HEK293 (cell line): ENCODE measurements at regions not wholly inside any gene's neighbourhood (a gene's known extent, or its start where the extent isn't known, plus 50 kb on each side); places are given as distances from the start of the nearest gene placed in this dataset.

Experiments
- ATF2 ChIP-seq: fragments of 450-650 bp; formaldehyde crosslinking; IDR thresholded peaks from 2 replicates; pipeline ENCODE4 v1.5.1; 2016; ENCODE audit warnings: missing biosample characterization, missing genetic modification characterization, low read depth
- CTCF ChIP-seq: fragments of 450-650 bp; formaldehyde crosslinking; IDR thresholded peaks from 2 replicates; pipeline ENCODE4 v1.5.1; 2016; ENCODE audit warnings: missing biosample characterization, missing genetic modification characterization
- KLF1 ChIP-seq: fragments of 450-650 bp; formaldehyde crosslinking; IDR thresholded peaks from 2 replicates; pipeline ENCODE4 v1.5.1; 2016; ENCODE audit warnings: missing biosample characterization, missing genetic modification characterization
- REST ChIP-seq: fragments of 450-650 bp; formaldehyde crosslinking; IDR thresholded peaks from 2 replicates; pipeline ENCODE4 v1.5.1; 2016; ENCODE audit warnings: missing biosample characterization, missing genetic modification characterization
- SCRT2 ChIP-seq: fragments of 450-650 bp; formaldehyde crosslinking; IDR thresholded peaks from 2 replicates; pipeline ENCODE4 v1.5.1; 2016; ENCODE audit warnings: missing biosample characterization, missing genetic modification characterization
- SETDB1 ChIP-seq: IDR thresholded peaks from one replicate; pipeline ENCODE4 v1.6.1; 2017; ENCODE audit warnings: mild to moderate bottlenecking, low read length, moderate library complexity, mixed read lengths; ENCODE audit not compliant: insufficient read length
- ZFP41 ChIP-seq: fragments of 450-650 bp; formaldehyde crosslinking; IDR thresholded peaks from 2 replicates; pipeline ENCODE4 v1.5.1; 2016; ENCODE audit warnings: missing biosample characterization, missing genetic modification characterization, borderline replicate concordance
- ZNF274 ChIP-seq, 2 experiments: fragments of 200-500 bp in 1 of 2; fragments of 450-650 bp in 1 of 2; sonication (Bioruptor generic) in 1 of 2; formaldehyde crosslinking in 1 of 2; IDR thresholded peaks; 2 replicates each; pipeline versions ENCODE4 v1.5.1 to v1.6.1; 2014 to 2016; ENCODE audit warnings: borderline replicate concordance in 1 of 2, inconsistent platforms in 1 of 2, low read length in 1 of 2, missing biosample characterization in 1 of 2, missing genetic modification characterization in 1 of 2
- ZNF629 ChIP-seq: fragments of 450-650 bp; formaldehyde crosslinking; IDR thresholded peaks from 2 replicates; pipeline ENCODE4 v1.5.1; 2017; ENCODE audit warnings: missing biosample characterization, missing genetic modification characterization
- ZNF677 ChIP-seq: fragments of 450-650 bp; IDR thresholded peaks from 2 replicates; pipeline ENCODE4 v1.5.0; 2018; ENCODE audit warnings: missing biosample characterization, mild to moderate bottlenecking, missing genetic modification characterization, moderate library complexity
- ZNF707 ChIP-seq: fragments of 450-650 bp; formaldehyde crosslinking; IDR thresholded peaks from 2 replicates; pipeline ENCODE4 v1.5.1; 2016; ENCODE audit warnings: missing biosample characterization, missing genetic modification characterization
- ZNF837 ChIP-seq: fragments of 450-650 bp; formaldehyde crosslinking; IDR thresholded peaks from 2 replicates; pipeline ENCODE4 v1.5.1; 2016; ENCODE audit warnings: missing biosample characterization, missing genetic modification characterization

- TF ChIP-seq CTCF (tag by site-specific recombination) = no peak
- no peak for TF ChIP-seq ZNF677 (tag by site-specific recombination)
- TF ChIP-seq ZNF707 = no peak
- TF ChIP-seq ATF2 (tag by site-specific recombination) = no peak
- TF ChIP-seq ZFP41 = no peak
- TF ChIP-seq SCRT2 (tag by site-specific recombination) = no peak
- TF ChIP-seq ZNF629 (tag by site-specific recombination) = no peak
- TF ChIP-seq ZNF837 (tag by site-specific recombination) = no peak
- no peak for TF ChIP-seq REST
- no peak for TF ChIP-seq SETDB1
- TF ChIP-seq KLF1 (tag by site-specific recombination) = no peak
- no peak for TF ChIP-seq ZNF274 (IDR thresholded peaks at IDR 0.05; ENCODE audit: low read length)
- TF ChIP-seq ZNF274 (tag by site-specific recombination; IDR thresholded peaks at IDR 0.05; ENCODE audit: borderline replicate concordance) = no peak
Measured at GRCh38 chr1:194717334-194717733, 1530.9 kb upstream of the B3GALT2 start.
